ENCODE measurements at regions not wholly inside any gene's neighbourhood (a gene's known extent, or its start where the extent isn't known, plus 50 kb on each side); places are given as distances from the start of the nearest gene placed in this dataset.

GRCh38 chr4:137749466-137749865 lies 217.2 kb upstream of the PCDH18 start:
- Mint-ChIP-seq H3K27me3 (ENCODE audit: unreplicated experiment) (no peaks in the 10 kb centered on the region), H3K36me3 (ENCODE audit: unreplicated experiment) (no peaks in the 10 kb centered on the region), H3K4me1 (ENCODE audit: low read depth, unreplicated experiment) (no peaks in the 10 kb centered on the region), H3K4me3 (ENCODE audit: unreplicated experiment) (no peak overlapping the region), H3K9me3 (ENCODE audit: unreplicated experiment) (peaks cover 2% of the 10 kb centered on the region), H3K27ac (ENCODE audit: unreplicated experiment) (no peak overlapping the region)
- TF ChIP-seq CTCF (IDR thresholded peaks at IDR 0.05; ENCODE audit: partially characterized antibody, unreplicated experiment): no peak
- DNase-seq: no peak

DNA sequence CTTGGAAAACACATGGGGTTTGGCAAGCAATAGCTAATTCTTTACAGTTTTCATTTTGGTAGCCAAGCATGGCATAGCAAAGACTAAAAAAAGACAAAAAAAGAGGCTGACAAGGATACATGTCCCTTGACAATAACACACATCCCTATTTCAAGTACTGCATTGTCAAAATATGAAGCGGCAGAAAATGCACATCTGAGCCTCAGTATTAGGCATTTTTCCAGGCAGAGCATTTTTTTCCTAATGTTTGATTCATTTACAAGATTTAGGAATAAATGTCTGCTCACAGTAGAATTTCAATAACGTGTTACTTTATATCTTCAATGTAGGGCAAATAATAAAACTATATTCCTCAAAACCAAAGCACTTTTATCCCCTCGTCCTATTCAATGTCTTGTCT lies 216.3 kb upstream of the PCDH18 start:
- H3K36me3 Mint-ChIP-seq (ENCODE audit: unreplicated experiment): no peaks in the 10 kb centered on the region
- no peak for DNase-seq

DNA sequence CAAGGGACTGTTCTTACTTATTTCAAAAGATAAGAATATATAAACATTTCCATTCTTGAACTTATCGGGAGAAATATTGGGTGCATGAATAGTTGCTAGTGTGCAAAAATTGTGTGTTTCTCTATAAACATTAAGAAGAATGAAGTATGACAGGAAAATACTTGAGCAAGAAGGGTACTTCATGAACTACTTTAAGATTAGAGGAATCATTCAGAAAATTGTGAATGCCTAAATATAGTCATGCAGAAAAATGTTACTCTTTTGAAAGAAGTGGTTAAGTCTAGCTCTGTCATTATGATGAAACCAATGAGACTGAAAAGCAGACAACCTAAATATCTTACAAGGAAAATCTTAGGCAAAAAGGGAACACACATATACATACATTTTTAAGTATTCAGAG lies 207.8 kb upstream of the PCDH18 start:
- DNase-seq: no peak
- Mint-ChIP-seq H3K4me3 (ENCODE audit: unreplicated experiment) (no peak overlapping the region), H3K36me3 (ENCODE audit: unreplicated experiment) (no peaks in the 10 kb centered on the region), H3K4me1 (ENCODE audit: low read depth, unreplicated experiment) (peaks cover 8% of the 10 kb centered on the region), H3K9me3 (ENCODE audit: unreplicated experiment) (no peaks in the 10 kb centered on the region), H3K27me3 (ENCODE audit: unreplicated experiment) (no peaks in the 10 kb centered on the region), H3K27ac (ENCODE audit: unreplicated experiment) (no peak overlapping the region)
- no peak for TF ChIP-seq CTCF (IDR thresholded peaks at IDR 0.05; ENCODE audit: partially characterized antibody, unreplicated experiment)

More for the DNA sequence above, 216.3 kb upstream of the PCDH18 start:
- Mint-ChIP-seq H3K4me3 (ENCODE audit: unreplicated experiment) (no peak overlapping the region), H3K27ac (ENCODE audit: unreplicated experiment) (no peak overlapping the region), H3K9me3 (ENCODE audit: unreplicated experiment) (peaks cover 2% of the 10 kb centered on the region), H3K27me3 (ENCODE audit: unreplicated experiment) (no peaks in the 10 kb centered on the region), H3K4me1 (ENCODE audit: low read depth, unreplicated experiment) (no peaks in the 10 kb centered on the region)
- TF ChIP-seq CTCF (IDR thresholded peaks at IDR 0.05; ENCODE audit: partially characterized antibody, unreplicated experiment): no peak

- Mint-ChIP-seq H3K27ac (ENCODE audit: unreplicated experiment) (no peak overlapping the region), H3K27me3 (ENCODE audit: unreplicated experiment) (no peaks in the 10 kb centered on the region), H3K4me1 (ENCODE audit: low read depth, unreplicated experiment) (peaks cover 8% of the 10 kb centered on the region), H3K36me3 (ENCODE audit: unreplicated experiment) (peaks cover 4% of the 10 kb centered on the region), H3K9me3 (ENCODE audit: unreplicated experiment) (no peaks in the 10 kb centered on the region), H3K4me3 (ENCODE audit: unreplicated experiment) (no peak overlapping the region)
- DNase-seq: no peak
- TF ChIP-seq CTCF (IDR thresholded peaks at IDR 0.05; ENCODE audit: partially characterized antibody, unreplicated experiment): no peak
Observed at GRCh38 chr4:137739391-137739790, 207.1 kb upstream of the PCDH18 start.

DNA sequence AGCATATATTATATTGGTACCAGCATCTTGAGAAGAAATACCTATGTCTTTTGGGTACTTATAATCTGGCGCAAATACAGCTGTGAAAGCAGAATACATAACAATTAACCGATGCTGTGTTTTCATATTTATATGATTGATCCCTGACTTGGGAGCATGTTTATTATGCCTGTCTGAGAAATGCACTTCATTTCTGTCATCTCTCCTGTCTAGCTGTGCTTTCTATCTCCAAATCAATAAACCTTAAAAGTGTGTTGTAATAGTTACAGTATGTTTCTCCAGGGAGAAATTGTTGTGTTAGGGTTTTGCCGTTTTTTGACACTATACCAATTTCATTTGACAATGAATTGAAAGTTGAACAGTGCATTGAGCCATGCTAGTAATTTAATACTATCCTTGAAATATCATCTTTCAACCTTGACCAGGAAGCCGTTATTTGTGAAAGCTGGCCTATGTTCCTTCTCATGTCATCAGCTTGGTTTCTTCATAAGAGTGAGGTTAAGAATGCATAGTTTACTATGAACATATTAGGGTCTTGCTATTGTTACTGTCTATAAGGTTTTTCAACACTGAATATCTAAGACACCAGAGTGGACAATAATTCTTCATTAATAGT lies 206.2 kb upstream of the PCDH18 start:
- no peak for TF ChIP-seq CTCF (IDR thresholded peaks at IDR 0.05; ENCODE audit: partially characterized antibody, unreplicated experiment)
- peaks cover 6% of the 10 kb centered on the region for H3K36me3 Mint-ChIP-seq (ENCODE audit: unreplicated experiment)
- H3K4me1 Mint-ChIP-seq (ENCODE audit: low read depth, unreplicated experiment): peaks cover 8% of the 10 kb centered on the region
- H3K27me3 Mint-ChIP-seq (ENCODE audit: unreplicated experiment): no peaks in the 10 kb centered on the region
- no peak overlapping the region for H3K4me3 Mint-ChIP-seq (ENCODE audit: unreplicated experiment)
- no peaks in the 10 kb centered on the region for H3K9me3 Mint-ChIP-seq (ENCODE audit: unreplicated experiment)
- no peak for DNase-seq
- H3K27ac Mint-ChIP-seq (ENCODE audit: unreplicated experiment): no peak overlapping the region

All from glutamatergic neuron (in vitro differentiated cells).